Small intestine (tissue), 7 donors: ENCODE measurements at regions not wholly inside any gene's neighbourhood (a gene's known extent, or its start where the extent isn't known, plus 50 kb on each side); places are given as distances from the start of the nearest gene placed in this dataset.
"Not testable (repeated sequence)": the region's sequence is repeated elsewhere in the genome, so short reads cannot be mapped to it uniquely, and the experiment has no call there.

ENCODE experiments used
- DNase-seq, 2 donors: peaks; one replicate each; pipeline versions ENCODE4 v3.0.0 to v3.0.0-alpha.2; 2013
- FAIRE-seq: peaks from 2 replicates; lab custom pipeline; 2012; peaks lifted over from hg19 to GRCh38; lab: Jason Lieb, UNC
- H3K27ac ChIP-seq, 3 donors: one replicate each; pipeline ENCODE4 v1.5.1; 2013; ENCODE audit warnings: low read length in 2 of 3, mild to moderate bottlenecking in 2 of 3, control low read depth in 1 of 3, inconsistent platforms in 1 of 3, low read depth in 1 of 3, moderate library complexity in 1 of 3
- H3K27me3 ChIP-seq, 3 donors: one replicate each; pipeline ENCODE4 v1.6.1; 2013; ENCODE audit warnings: low read length in 3 of 3, inconsistent platforms in 1 of 3; ENCODE audit not compliant: control insufficient read depth in 3 of 3, insufficient read depth in 3 of 3
- H3K36me3 ChIP-seq, 3 donors: one replicate each; pipeline ENCODE4 v1.6.1; 2013; ENCODE audit warnings: low read length in 3 of 3, inconsistent platforms in 1 of 3, low read depth in 1 of 3, mild to moderate bottlenecking in 1 of 3, moderate library complexity in 1 of 3; ENCODE audit not compliant: control insufficient read depth in 3 of 3, insufficient read depth in 2 of 3
- H3K4me1 ChIP-seq, 3 donors: one replicate each; pipeline ENCODE4 v1.6.1; 2013; ENCODE audit warnings: low read length in 2 of 3, inconsistent platforms in 1 of 3, low read depth in 1 of 3, mild to moderate bottlenecking in 1 of 3, moderate library complexity in 1 of 3; ENCODE audit not compliant: control insufficient read depth in 3 of 3, insufficient read depth in 2 of 3
- H3K4me3 ChIP-seq, 3 donors: one replicate each; pipeline ENCODE4 v1.5.1; 2013; ENCODE audit warnings: low read length in 3 of 3, control low read depth in 1 of 3, inconsistent platforms in 1 of 3, low read depth in 1 of 3, mild to moderate bottlenecking in 1 of 3, moderate library complexity in 1 of 3
- H3K9me3 ChIP-seq, 2 donors: one replicate each; pipeline ENCODE4 v1.6.1; 2013; ENCODE audit warnings: low read depth in 1 of 2, low read length in 1 of 2; ENCODE audit not compliant: control insufficient read depth in 2 of 2, insufficient read depth in 1 of 2
- WGBS, 3 donors: extraction: QIAGEN DNeasy Blood & Tissue Kit; methylation state at CpG; one replicate each; pipeline ENCODE4 v1.1.7; 2013; 5-methylcytosine and 5-hydroxymethylcytosine counted together
- donor health status: healthy with polysubstance abuse.
- donor health status: control.
- donor health status: control.
- donor health status: Bipolar disorder and iron deficiency.
- donor health status: healthy.

DNA sequence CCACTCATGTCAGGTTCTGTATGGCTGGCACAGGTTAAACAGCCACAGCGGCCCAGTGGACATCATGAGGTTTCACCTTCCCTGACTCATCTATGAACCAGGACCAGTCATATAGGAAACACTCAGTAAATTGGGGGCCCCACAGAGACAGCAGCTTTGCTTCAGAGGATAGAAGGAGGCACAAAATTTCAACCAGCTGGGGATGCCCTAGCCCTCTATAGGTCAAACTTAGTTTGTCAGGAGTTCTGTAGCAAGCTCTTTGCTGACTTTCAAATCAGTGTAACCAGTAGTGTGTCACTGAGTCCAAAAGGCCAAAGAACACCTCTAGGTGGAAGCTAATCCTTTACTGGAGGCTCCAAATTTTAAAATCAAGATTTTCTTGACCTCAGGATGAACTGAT is 4157.8 kb upstream of the TPTE start:
- H3K9me3 ChIP-seq, H3K4me1 ChIP-seq, DNase-seq, H3K27ac ChIP-seq, H3K36me3 ChIP-seq, H3K27me3 ChIP-seq, FAIRE-seq, H3K4me3 ChIP-seq: not testable (repeated sequence)
- no CpG with 5 or more reads among the region's 1 CpG for WGBS, 3 donors

DNA sequence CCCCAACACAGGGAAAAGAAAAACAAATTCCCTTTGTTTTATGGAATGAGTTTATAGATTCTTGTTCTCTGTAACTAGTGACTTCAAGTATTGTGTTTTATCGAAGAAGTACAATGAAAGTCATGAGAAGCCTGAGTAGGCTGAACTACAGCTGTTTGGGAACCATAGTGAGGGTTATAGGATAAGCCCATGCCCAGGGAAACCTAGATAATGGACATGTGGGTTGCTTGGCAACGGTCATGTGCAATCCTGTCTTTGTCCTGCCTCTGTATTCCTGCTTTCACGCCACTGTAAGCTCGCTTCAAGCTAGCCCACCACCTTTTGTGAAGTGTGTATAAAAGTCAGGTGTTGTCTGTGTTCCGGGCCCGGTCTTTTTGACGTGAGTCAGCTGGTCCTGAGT is 4152.6 kb upstream of the TPTE start:
- not testable (repeated sequence) for H3K36me3 ChIP-seq, H3K27me3 ChIP-seq, H3K4me1 ChIP-seq, FAIRE-seq, H3K9me3 ChIP-seq
- Histone ChIP-seq H3K27ac (peak overlapping the region in 1 of 3 donors; percentile 50), H3K4me3 (peak overlapping the region in 1 of 3 donors; percentile 20)
- 7 to 13% (median 9%) methylated on average over 2 to 7 of the region's 7 CpGs for WGBS, 3 donors
- peak in 1 of 2 donors; percentile 86 for DNase-seq

DNA sequence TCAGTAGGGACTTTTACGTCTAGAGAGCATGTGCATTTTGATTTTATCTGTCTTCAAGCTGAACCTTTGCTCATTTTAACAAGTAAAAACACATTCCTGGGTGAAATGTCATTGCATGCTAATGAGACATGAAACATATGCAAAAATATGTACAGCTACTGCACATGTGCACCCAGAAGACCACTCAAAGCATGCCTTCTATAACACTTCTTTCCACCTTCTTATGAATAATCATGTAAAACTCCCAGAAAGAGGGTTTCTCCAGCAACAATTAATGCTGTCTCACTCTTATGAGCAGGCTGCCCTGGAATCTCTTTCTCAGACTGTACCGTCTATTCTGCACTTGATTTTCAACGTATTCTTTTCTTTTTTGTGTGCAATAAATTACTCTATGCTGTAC is 4148.1 kb upstream of the TPTE start:
- not testable (repeated sequence) for H3K9me3 ChIP-seq, FAIRE-seq, H3K36me3 ChIP-seq, H3K4me3 ChIP-seq, H3K4me1 ChIP-seq, H3K27me3 ChIP-seq
- no CpG with 5 or more reads among the region's 3 CpGs for WGBS, 3 donors
- DNase-seq: peak in 1 of 2 donors; percentile 2
- H3K27ac ChIP-seq: peak overlapping the region in 1 of 3 donors; percentile 54

DNA sequence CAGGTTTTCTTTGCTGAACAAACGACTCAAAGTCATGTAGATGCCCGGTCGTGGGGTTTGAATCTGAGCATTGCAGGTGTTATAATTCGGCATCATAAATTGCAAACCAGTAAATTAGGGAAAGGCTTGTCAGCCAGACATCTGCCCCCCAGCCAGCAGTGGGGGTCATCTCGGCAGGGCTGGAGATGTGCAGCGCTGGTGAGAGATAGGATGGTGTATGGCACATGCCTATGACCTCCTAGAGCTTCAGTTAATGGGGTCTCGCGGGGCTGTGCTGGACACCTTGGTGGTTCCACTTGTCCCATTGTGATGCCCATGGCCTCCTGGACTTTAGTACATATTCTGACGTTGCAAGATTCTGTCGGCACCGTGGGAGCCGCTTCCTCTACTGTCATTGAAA is 4147.2 kb upstream of the TPTE start:
- 17 to 32% (median 24%) methylated on average over 12 of the region's 12 CpGs for WGBS, 3 donors
- H3K27ac ChIP-seq, H3K36me3 ChIP-seq, H3K4me1 ChIP-seq, FAIRE-seq, H3K4me3 ChIP-seq, H3K9me3 ChIP-seq, H3K27me3 ChIP-seq: not testable (repeated sequence)
- DNase-seq: peak; percentile 21 to 49

DNA sequence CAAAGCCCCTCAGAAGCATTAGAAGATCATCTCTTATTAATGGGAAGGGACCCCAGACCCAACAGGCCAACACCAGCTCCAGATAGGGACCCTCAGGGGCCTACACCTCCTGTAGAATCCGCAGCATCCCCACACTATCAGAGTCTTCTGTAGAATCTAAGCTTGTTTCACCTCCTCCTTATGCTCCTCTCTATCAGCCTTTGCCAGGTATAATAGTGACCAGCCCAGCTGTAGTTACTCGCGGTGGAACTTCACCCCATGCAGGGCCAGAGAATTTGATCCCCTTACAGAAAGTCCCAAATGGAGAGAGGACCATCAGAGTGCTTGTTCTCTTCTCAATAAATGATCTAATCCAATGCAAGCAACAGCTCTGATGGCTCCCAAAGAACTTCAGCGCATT is 4146.5 kb upstream of the TPTE start:
- 85 to 91% (median 86%) methylated on average over 4 of the region's 4 CpGs for WGBS, 3 donors
- not testable (repeated sequence) for FAIRE-seq, H3K27ac ChIP-seq, H3K4me3 ChIP-seq, H3K9me3 ChIP-seq, H3K4me1 ChIP-seq, H3K27me3 ChIP-seq, H3K36me3 ChIP-seq
- peak in 1 of 2 donors; percentile 3 for DNase-seq

DNA sequence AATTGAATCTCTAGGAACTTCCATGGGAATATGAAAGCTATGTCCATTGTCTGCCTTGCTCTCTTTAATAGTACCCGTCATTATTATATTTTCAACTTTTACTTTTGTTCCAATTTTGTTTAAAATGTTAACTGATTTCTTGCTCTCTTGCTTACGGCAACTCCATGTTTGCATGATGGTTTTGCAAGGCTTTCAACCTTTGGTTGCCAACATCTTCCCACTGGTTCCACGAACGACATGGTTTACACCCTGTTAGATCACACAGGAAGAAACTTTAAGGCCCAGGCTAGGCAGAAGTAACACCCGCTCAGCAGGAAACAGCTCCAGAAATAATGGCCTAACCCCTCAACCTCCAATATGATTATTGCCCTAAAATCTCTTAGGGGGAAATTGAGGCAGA is 4145.6 kb upstream of the TPTE start:
- H3K27ac ChIP-seq, H3K4me3 ChIP-seq, H3K27me3 ChIP-seq, H3K36me3 ChIP-seq, H3K4me1 ChIP-seq, DNase-seq, H3K9me3 ChIP-seq, FAIRE-seq: not testable (repeated sequence)
- 55 to 73% (median 67%) methylated on average over 3 to 4 of the region's 5 CpGs for WGBS, 3 donors

DNA sequence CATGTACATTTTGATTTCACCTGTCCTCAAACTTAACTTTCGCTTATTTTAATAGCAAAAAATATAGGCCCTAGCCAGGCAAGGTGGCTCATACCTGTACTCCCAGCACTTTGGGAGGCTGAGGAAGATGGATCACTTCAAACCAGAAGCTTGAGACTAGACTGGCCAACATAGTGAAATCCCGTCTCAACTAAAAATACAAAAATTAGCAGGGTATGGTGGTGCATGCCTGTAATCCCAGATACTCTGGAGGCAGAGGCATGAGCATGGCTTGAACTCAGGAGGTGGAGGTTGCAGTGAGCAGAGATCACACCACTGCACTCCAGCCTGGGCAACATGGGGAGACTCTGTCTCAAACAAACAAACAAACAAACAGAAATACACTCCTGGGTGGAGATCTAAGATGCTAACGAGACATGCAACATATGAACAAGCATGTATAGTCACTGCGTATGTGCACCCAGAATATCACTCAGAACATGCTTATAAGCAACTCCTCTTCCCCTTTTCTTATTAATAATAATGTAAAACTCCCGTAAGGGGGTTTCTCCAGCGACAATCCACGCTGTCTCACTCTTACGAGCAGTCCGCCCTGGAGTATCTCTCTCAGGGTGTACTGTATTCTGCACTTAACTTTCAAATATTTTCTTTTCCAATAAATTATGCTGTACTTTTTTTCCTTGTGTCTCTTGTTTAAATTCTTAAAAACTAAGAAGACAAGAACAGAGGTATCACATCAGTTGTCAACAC is 4144.9 kb upstream of the TPTE start:
- WGBS, 3 donors: 74 to 85% (median 81%) methylated on average over 9 of the region's 9 CpGs
- DNase-seq: not testable (repeated sequence)

More for the DNA sequence above, 4144.9 kb upstream of the TPTE start:
- not testable (repeated sequence) for H3K27ac ChIP-seq, H3K27me3 ChIP-seq, H3K36me3 ChIP-seq, H3K4me3 ChIP-seq, FAIRE-seq, H3K4me1 ChIP-seq, H3K9me3 ChIP-seq
